ENCODE measurements at regions not wholly inside any gene's neighbourhood (a gene's known extent, or its start where the extent isn't known, plus 50 kb on each side); places are given as distances from the start of the nearest gene placed in this dataset.
"Not testable (repeated sequence)": the region's sequence is repeated elsewhere in the genome, so short reads cannot be mapped to it uniquely, and the experiment has no call there.

GRCh38 chr4:12105519-12105918 is 676.8 kb upstream of the HS3ST1 start:
- DNase-seq (ENCODE audit: low spot score in 2 of 2) = no peak
- Histone ChIP-seq H3K9me3 (no peaks in the 10 kb centered on the region), H3K4me3 (no peak overlapping the region), H3K4me1 (no peaks in the 10 kb centered on the region), H3K27ac (no peak overlapping the region), H3K36me3 (no peaks in the 10 kb centered on the region), H3K27me3 (no peaks in the 10 kb centered on the region)
- TF ChIP-seq POLR2A (IDR thresholded peaks at IDR 0.05) = no peak
- TF ChIP-seq EP300 (IDR thresholded peaks at IDR 0.05) = no peak
- WGBS, 2 donors = 69 to 75% methylated on average over 5 of the region's 5 CpGs

- H3K36me3 ChIP-seq; DNase-seq (ENCODE audit: low spot score in 2 of 2); H3K9me3 ChIP-seq; H3K27me3 ChIP-seq; H3K27ac ChIP-seq; H3K4me3 ChIP-seq; H3K4me1 ChIP-seq: not testable (repeated sequence)
- 91 to 92% methylated on average over 21 of the region's 21 CpGs for WGBS, 2 donors
These were observed 661.2 kb upstream of the HS3ST1 start for GRCh38 chr4:12089920-12090319.

- 56 to 60% methylated on average over 5 of the region's 5 CpGs for WGBS, 2 donors
- Histone ChIP-seq H3K9me3 (no peaks in the 10 kb centered on the region), H3K36me3 (no peaks in the 10 kb centered on the region), H3K4me1 (no peaks in the 10 kb centered on the region), H3K27ac (no peak overlapping the region), H3K4me3 (no peak overlapping the region), H3K27me3 (no peaks in the 10 kb centered on the region)
- no peak for DNase-seq (ENCODE audit: low spot score in 2 of 2)
- TF ChIP-seq POLR2A (IDR thresholded peaks at IDR 0.05) (no peak), CTCF (IDR thresholded peaks at IDR 0.05) (no peak), EP300 (IDR thresholded peaks at IDR 0.05) (no peak)
These were observed 656.0 kb upstream of the HS3ST1 start for GRCh38 chr4:12084690-12085089.

- 84 to 93% methylated on average over 2 of the region's 2 CpGs for WGBS, 2 donors
- H3K36me3 ChIP-seq = no peaks in the 10 kb centered on the region
These were observed 642.6 kb upstream of the HS3ST1 start for GRCh38 chr4:12071316-12071715.

GRCh38 chr4:12053966-12054365 is 625.3 kb upstream of the HS3ST1 start:
- Histone ChIP-seq H3K27ac (no peak overlapping the region), H3K27me3 (no peaks in the 10 kb centered on the region), H3K9me3 (no peaks in the 10 kb centered on the region), H3K4me3 (no peak overlapping the region), H3K4me1 (no peaks in the 10 kb centered on the region), H3K36me3 (no peaks in the 10 kb centered on the region)
- no peak for TF ChIP-seq EP300 (IDR thresholded peaks at IDR 0.05)
- no peak for TF ChIP-seq CTCF (IDR thresholded peaks at IDR 0.05)
- DNase-seq (ENCODE audit: low spot score in 2 of 2) = no peak
- WGBS, 2 donors = 79 to 91% methylated on average over 2 of the region's 2 CpGs

More at GRCh38 chr4:12071316-12071715, 642.6 kb upstream of the HS3ST1 start:
- H3K27me3 ChIP-seq = no peaks in the 10 kb centered on the region
- H3K9me3 ChIP-seq = no peaks in the 10 kb centered on the region
- H3K27ac ChIP-seq = no peak overlapping the region
- H3K4me1 ChIP-seq = no peaks in the 10 kb centered on the region
- H3K4me3 ChIP-seq = no peak overlapping the region
- no peak for TF ChIP-seq CTCF (IDR thresholded peaks at IDR 0.05)
- TF ChIP-seq POLR2A (IDR thresholded peaks at IDR 0.05) = no peak
- no peak for TF ChIP-seq EP300 (IDR thresholded peaks at IDR 0.05)
- DNase-seq (ENCODE audit: low spot score in 2 of 2) = no peak

DNA sequence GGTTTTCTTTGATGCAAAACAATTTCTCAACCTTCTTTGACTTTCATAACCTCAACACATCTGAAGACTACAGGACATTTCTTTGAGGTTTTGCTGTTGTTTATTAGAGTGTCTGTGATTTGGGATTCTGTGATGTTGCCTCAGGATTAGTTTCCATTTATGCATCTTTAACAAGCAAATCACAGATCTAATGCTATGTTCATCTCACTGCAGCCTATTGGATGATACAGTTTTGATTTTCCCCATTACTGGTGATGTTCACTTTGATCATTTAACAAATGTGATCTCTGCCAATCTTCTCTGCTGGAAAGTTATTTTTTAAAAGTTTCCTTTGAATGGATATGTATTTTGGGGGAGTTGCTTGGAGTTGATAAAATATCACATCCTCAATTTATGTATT is 624.9 kb upstream of the HS3ST1 start:
- Histone ChIP-seq H3K36me3 (no peaks in the 10 kb centered on the region), H3K9me3 (no peaks in the 10 kb centered on the region), H3K27me3 (no peaks in the 10 kb centered on the region), H3K27ac (no peak overlapping the region), H3K4me3 (no peak overlapping the region), H3K4me1 (no peaks in the 10 kb centered on the region)
- DNase-seq (ENCODE audit: low spot score in 2 of 2) = no peak
- TF ChIP-seq EP300 (IDR thresholded peaks at IDR 0.05) = no peak
- no peak for TF ChIP-seq CTCF (IDR thresholded peaks at IDR 0.05)
- no peak for TF ChIP-seq POLR2A (IDR thresholded peaks at IDR 0.05)

Measured in tibial nerve (tissue), 4 donors.